KOPT-K1 (cell line): ENCODE measurements at regions not wholly inside any gene's neighbourhood (a gene's known extent, or its start where the extent isn't known, plus 50 kb on each side); places are given as distances from the start of the nearest gene placed in this dataset.

Source experiments
- H3K27ac ChIP-seq: fragments of 200-600 bp; sonication (generic); 2 replicates; pipeline ENCODE4 v1.5.1; 2016; ENCODE audit warnings: antibody characterized with exemption, mild to moderate bottlenecking, low read depth, low read length; ENCODE audit not compliant: poor library complexity, severe bottlenecking
- H3K36me3 ChIP-seq: fragments of 200-600 bp; sonication (generic); 2 replicates; pipeline ENCODE4 v1.5.1; 2017; ENCODE audit warnings: antibody characterized with exemption, mild to moderate bottlenecking, low read length, moderate library complexity; ENCODE audit not compliant: insufficient read depth
- H3K9me3 ChIP-seq: fragments of 200-600 bp; sonication (generic); 2 replicates; pipeline ENCODE4 v1.5.1; 2017; ENCODE audit warnings: antibody characterized with exemption, low read length, mild to moderate bottlenecking; ENCODE audit not compliant: insufficient read depth, poor library complexity, severe bottlenecking

DNA sequence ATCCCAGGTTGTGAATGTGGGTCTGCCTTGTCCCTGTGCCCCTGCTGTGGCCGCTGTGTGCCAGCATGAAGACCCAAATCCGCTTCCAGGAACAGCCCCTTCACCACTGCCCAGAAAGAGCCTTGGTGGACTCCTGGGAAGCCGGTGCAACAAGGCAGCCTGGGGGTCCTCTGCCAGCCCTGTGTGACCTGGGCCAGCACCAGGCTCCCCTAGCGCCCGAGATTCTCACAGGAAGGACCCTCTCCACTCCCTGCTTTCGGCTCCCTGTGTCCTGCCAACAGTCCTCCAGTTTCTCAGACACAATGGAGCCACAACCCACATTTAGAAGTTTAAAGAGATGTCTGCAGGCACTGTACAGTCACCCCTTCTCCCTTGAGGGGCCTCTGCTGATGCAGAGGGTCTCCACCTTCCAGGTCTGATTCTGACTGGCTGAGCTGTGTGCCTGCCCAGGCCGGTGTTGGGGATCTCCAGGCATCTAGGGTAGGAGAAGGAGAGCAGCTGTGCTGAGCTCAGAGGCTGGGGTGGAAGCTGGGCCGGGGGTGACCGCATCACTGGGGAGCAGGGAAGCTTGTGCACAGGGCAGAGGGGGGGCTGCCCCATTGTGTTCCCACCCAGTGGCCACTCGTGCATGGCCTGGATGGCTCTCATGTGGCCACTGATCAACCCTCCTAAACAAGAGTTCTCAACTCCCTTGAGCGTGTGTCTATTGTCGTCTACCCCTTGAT is 174.0 kb downstream of the IRX2 start:
- no peaks in the 10 kb centered on the region for H3K9me3 ChIP-seq
- no peak overlapping the region for H3K27ac ChIP-seq

DNA sequence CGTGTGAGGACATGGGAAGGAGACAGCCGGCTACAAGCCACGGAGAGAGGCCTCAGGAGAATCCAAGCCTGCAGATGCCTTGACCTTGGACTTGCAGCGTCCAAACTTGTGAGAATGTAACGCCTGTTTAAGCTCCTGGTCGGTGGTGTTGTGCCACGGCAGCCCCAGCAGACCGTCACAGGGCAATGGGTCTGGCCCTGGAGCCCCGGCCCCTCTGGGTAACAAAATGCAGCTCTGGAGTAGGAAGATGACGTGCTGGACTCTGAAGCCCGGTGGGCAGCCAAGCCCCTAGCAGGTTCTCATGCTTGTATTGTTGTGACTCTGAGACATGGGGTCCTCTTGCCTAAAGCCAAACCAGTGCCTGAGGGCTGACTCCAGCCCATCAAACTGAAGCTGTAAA is 174.7 kb downstream of the IRX2 start:
- Histone ChIP-seq H3K27ac (no peak overlapping the region), H3K36me3 (no peaks in the 10 kb centered on the region), H3K9me3 (no peaks in the 10 kb centered on the region)

More for the DNA sequence above, 174.0 kb downstream of the IRX2 start:
- H3K36me3 ChIP-seq: no peaks in the 10 kb centered on the region

DNA sequence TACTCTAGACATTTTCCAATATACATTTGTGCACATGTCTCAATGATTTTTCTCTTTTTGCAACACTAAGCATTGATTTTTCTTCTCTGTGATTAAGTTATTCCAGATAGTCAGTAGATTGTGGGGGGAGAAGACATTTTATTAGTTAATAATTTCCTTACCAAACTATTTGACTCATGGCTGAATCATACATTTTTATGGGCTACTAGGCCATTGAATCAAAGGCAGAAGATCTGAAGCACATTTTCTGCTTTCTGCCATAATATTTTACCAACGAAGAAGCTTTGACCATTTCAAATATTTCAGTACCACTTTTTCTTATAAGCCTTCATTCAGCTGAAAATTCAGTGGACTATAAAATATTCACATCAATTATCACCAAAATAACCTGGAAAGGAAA is 175.6 kb downstream of the IRX2 start:
- Histone ChIP-seq H3K36me3 (no peaks in the 10 kb centered on the region), H3K9me3 (no peaks in the 10 kb centered on the region), H3K27ac (no peak overlapping the region)

DNA sequence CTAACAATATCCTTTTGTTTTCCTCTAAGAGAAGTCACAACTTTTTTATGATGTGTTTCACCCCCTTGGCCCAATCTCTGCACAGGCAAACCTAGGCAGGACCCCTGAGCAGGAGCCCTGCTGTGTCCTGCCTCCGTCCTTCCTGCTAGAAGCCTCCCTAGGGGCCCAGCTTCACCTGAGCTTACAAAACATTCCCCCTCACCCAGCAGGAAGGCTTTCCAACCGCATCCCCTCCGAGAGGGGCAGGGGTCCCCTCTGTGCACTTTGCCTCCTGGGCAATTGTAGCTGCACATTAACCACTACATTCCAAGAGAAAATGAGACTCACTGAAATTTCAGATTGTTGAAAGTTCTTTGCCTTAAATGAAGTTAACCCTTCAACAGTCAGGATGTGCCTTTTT is 176.2 kb downstream of the IRX2 start:
- Histone ChIP-seq H3K9me3 (no peaks in the 10 kb centered on the region), H3K36me3 (no peaks in the 10 kb centered on the region), H3K27ac (no peak overlapping the region)

DNA sequence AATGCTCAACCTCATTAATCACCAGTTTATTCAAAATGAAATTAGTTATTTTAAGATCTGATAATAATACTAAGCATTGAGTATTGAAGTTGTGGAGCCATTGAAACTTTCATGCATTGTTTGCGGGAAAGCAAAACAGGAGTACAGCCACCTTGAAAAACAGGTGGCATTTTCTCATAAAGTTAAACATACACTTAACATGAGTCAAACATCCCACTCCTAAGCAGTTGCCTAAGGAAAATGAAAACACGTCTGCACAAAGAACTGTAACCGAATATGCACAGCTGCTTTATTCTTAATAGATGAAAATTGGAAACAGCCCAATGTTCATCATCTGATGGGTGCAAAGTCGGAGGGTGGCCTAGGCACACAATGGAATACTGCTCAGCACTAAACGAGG is 177.3 kb downstream of the IRX2 start:
- H3K36me3 ChIP-seq: no peaks in the 10 kb centered on the region

DNA sequence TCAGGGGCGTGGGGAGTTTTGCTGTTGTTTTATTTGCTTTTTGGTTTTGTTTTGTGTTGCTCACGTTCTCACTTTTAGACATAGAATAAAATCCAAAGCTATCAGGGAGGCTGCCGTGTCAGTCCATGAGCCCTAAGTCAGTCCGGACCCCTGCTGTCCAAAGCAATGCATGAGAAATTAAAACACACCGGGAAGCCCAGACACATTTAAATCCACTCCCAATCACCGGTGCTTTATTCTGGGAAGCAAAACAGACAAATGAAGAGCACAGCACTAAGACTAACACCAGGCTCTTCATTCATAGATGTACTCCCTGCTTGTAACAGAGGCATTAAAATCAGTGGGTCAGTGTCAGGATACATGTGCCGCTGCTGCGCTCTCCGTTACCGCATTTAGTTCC is 180.9 kb downstream of the IRX2 start:
- no peaks in the 10 kb centered on the region for H3K9me3 ChIP-seq
- no peak overlapping the region for H3K27ac ChIP-seq
- no peaks in the 10 kb centered on the region for H3K36me3 ChIP-seq

More for the DNA sequence above, 177.3 kb downstream of the IRX2 start:
- Histone ChIP-seq H3K27ac (no peak overlapping the region), H3K9me3 (no peaks in the 10 kb centered on the region)

DNA sequence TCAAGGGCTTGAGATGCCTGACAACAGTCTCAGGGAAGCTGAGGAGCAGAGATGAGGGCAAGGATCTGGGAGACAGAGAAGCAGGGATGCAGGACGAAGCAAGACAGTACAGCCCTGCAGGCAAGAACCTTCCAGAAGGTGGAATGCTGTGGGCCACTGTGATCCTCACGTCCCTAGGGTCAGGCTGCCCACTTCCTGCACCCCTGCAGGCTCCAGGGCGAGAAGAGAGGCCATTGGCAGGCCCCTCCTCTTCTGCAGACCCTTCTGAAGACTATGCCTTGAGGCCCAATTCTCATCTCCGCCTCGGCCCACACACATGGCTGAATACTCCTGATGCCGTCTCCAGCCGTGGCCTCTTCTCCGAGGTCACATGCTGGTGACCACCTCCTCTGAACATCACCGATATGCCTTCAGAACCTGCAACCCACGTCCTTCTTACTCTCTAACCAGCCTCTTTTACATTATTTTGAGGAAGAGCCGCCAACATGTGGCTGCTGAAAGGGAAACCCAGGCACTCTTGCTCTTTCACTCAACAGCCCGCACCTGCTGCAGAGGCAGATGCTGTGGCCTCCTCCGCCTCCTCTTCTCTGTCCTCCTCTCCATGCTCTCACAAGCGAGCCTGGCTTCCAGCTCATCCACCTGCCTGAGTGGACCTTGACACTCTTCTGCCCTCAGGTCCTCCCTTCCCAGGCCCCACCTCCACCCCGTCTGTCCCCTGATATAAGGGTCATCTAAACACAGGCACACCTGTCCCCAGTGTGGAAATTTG is 181.5 kb downstream of the IRX2 start:
- Histone ChIP-seq H3K27ac (no peak overlapping the region), H3K36me3 (no peaks in the 10 kb centered on the region), H3K9me3 (no peaks in the 10 kb centered on the region)

DNA sequence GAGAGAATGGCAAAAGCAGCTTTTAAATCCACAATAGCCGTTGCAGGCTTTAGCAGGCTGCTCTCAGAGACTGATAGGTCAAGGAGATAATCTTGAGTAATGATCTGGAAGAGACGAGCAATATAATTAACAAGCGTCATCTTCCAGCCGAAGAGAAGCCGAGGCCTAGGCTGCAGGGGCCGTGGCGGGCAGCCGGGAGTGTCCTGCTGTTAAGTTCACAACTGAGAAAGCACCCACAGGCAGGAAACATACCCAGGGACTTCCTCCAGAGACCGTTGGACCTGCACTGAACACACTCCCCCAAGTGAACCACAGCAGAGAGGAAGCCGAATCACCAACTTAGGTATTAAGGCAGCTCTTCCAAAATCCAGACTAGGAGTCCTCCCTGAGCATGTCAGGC is 182.3 kb downstream of the IRX2 start:
- Histone ChIP-seq H3K27ac (no peak overlapping the region), H3K9me3 (no peaks in the 10 kb centered on the region), H3K36me3 (no peaks in the 10 kb centered on the region)

DNA sequence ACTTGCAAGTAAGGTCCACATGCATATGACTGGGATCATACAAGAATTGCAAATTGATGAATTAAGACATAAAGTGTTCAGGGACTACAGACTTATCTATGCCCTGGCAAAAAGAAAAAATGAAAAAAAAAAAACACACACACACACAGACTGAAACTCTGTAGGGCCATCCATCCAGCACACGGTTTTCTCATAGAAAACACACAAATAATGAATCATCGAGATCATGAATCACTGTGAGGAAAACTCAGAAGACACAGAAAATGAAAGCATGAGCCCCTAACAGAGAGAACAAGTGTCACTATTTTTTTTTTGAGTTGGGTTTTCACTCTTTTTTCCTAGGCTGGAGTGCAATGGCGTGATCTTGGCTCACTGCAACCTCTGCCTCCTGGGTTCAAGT is 185.2 kb downstream of the IRX2 start:
- H3K9me3 ChIP-seq: no peaks in the 10 kb centered on the region
- H3K27ac ChIP-seq: no peak overlapping the region
- H3K36me3 ChIP-seq: no peaks in the 10 kb centered on the region

DNA sequence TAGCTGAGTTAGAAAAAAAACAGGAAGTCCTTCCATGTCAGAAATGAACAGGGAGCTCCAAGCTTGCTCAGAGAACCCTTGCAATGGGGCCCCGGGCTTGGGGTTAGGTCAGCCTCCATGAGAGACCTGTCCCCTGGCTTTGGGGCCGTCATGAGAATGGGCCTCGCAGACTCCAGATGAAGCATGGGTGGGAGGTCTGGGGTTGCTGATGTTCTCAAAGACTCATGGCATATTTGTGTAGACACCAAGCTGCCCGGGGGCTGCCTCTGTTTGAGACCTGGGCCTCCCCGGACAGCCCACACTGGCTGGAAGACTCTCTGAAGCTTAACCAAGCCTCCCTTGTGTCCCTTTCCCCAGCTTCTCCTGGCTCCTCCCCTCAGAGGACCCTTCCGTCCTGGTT is 186.3 kb downstream of the IRX2 start:
- no peaks in the 10 kb centered on the region for H3K36me3 ChIP-seq
- H3K9me3 ChIP-seq: no peaks in the 10 kb centered on the region
- no peak overlapping the region for H3K27ac ChIP-seq

DNA sequence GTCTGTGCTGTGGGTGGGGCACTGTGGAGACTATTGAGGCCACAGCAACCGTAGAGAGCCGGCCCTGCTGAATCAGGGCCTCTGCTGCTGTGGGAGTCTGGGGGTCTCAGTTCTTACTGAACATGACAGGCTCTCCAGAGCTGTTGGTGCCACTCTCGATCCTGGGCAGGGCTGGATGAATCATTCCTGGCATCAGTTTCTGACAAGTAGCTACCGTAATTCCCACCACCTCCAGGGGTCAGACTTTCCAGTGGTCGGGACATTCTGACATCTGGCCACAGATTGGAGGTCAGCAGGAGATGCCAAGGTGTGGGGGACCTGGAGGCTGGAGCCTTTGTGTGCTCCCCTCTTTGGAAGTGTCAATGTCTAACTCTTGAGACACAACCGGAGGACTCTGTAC is 188.4 kb downstream of the IRX2 start:
- Histone ChIP-seq H3K9me3 (no peaks in the 10 kb centered on the region), H3K36me3 (no peaks in the 10 kb centered on the region), H3K27ac (no peak overlapping the region)

DNA sequence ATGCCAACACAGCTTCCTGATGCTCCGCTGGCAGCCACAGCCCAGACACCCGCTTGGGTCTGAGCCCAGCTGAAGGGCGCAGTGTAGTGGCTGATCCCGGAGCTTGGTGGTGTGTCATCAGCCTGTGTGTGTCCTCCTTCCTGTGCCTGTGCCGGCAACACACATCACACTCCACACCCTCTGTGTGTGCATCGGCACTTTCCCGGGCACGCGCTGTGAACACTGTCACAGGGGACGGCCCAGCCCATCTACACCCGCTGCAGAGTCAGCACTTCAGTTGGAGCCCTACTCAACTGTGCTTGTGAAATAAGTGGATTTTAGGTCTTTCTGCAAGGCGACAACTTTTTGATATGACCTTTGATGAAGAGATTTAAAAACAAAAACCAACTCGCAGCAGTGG is 189.4 kb downstream of the IRX2 start:
- Histone ChIP-seq H3K27ac (no peak overlapping the region), H3K36me3 (no peaks in the 10 kb centered on the region), H3K9me3 (peaks cover 4% of the 10 kb centered on the region)

DNA sequence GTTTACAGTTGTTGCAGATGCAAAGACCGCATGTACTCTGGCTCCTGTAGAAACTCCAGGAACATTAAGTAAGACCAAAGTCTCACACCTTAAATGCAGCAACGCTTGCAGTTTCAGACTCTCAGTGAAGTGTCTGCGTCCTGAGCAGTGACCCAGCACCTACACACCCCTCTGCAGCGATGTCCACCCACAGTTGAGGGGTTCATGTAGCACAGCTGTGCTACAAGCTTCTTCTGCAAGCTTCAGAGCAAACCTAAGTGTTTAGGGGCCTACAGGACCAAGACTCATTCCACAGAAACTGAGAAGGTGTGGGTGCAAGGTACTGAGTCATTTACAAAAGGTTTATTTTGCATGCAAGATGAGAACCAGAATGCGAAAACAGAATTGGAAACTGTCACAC is 191.0 kb downstream of the IRX2 start:
- Histone ChIP-seq H3K36me3 (no peaks in the 10 kb centered on the region), H3K27ac (no peak overlapping the region), H3K9me3 (peaks cover 4% of the 10 kb centered on the region)

DNA sequence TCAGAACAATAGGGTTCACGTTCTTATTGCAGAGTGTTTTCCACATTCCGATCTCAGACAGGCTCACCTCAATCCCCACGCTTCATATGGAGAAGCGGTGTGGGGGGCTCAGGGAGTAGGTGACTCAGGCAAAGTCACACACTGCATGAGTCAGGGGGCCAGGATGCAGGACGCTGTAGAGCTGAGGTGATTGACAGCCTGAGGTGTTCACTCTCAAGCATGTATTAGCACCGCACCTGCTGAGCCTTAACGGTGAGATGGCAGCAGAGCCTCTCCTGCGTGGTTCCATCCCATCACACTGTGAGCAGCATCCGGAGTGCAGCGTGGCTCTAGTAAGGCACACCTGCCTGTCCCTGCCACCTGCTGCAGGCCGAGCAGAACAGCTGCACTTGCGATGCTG is 194.0 kb downstream of the IRX2 start:
- H3K36me3 ChIP-seq: no peaks in the 10 kb centered on the region
- no peak overlapping the region for H3K27ac ChIP-seq
- peaks cover 15% of the 10 kb centered on the region for H3K9me3 ChIP-seq

DNA sequence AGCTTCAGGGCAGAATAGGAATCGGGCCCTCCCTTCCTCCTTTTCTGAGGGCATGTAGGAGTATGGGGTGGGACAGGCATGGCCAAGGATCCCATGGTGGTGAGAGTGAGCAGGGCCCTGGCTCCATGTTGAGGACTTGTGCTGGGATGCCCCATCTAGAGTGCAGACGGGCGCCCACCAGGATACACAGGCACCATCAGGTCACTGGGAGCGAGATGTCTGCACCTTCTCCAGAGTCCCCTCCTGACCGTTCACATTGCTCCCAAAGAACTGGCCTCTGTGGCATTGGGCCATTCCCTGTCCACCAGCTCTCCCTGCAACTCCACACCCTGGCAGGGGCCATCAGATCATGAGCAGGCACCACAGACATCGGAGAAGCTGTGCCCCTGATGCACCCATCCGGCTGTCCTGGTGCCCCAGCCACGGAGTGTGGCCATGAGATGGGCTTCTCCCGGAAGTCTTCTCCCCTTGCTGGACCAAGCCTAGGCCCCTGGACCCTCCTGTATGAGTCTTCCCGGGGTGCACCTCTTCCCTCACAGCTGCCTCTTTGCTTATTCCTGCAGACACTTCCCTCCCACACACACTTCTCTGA is 195.0 kb downstream of the IRX2 start:
- H3K9me3 ChIP-seq: peaks cover 15% of the 10 kb centered on the region
- H3K36me3 ChIP-seq: no peaks in the 10 kb centered on the region
- no peak overlapping the region for H3K27ac ChIP-seq
